ENCODE measurements at regions not wholly inside any gene's neighbourhood (a gene's known extent, or its start where the extent isn't known, plus 50 kb on each side); places are given as distances from the start of the nearest gene placed in this dataset.

GRCh38 chr5:111848476-111848875 lies 91.5 kb upstream of the NREP start:
- Histone ChIP-seq H3K9me3 (no peaks in the 10 kb centered on the region), H3K4me3 (no peak overlapping the region), H3K4me1 (no peaks in the 10 kb centered on the region), H3K27ac (no peak overlapping the region), H3K36me3 (no peaks in the 10 kb centered on the region), H3K27me3 (no peaks in the 10 kb centered on the region)
- TF ChIP-seq, protein P1, sequence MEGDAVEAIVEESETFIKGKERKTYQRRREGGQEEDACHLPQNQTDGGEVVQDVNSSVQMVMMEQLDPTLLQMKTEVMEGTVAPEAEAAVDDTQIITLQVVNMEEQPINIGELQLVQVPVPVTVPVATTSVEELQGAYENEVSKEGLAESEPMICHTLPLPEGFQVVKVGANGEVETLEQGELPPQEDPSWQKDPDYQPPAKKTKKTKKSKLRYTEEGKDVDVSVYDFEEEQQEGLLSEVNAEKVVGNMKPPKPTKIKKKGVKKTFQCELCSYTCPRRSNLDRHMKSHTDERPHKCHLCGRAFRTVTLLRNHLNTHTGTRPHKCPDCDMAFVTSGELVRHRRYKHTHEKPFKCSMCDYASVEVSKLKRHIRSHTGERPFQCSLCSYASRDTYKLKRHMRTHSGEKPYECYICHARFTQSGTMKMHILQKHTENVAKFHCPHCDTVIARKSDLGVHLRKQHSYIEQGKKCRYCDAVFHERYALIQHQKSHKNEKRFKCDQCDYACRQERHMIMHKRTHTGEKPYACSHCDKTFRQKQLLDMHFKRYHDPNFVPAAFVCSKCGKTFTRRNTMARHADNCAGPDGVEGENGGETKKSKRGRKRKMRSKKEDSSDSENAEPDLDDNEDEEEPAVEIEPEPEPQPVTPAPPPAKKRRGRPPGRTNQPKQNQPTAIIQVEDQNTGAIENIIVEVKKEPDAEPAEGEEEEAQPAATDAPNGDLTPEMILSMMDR (IDR thresholded peaks at IDR 0.05) = no peak
- WGBS, 2 donors = 85 to 87% methylated on average over 3 of the region's 3 CpGs
- intact Hi-C loops (cut with DNase I) = no loop called here
- no peak for DNase-seq
- ATAC-seq = no peak

GRCh38 chr5:111847052-111847925 lies 90.3 kb upstream of the NREP start:
- no peaks in the 10 kb centered on the region for H3K27me3 ChIP-seq
- ATAC-seq (no peak), DNase-seq (no peak)
- 89 to 98% methylated on average over 3 of the region's 3 CpGs for WGBS, 2 donors
- intact Hi-C loops (cut with DNase I) = no loop called here
- H3K36me3 ChIP-seq = no peaks in the 10 kb centered on the region
- TF ChIP-seq, protein P1 (IDR thresholded peaks at IDR 0.05) = no peak
- no peaks in the 10 kb centered on the region for H3K4me1 ChIP-seq
- H3K9me3 ChIP-seq = no peaks in the 10 kb centered on the region
- H3K27ac ChIP-seq = no peak overlapping the region
- H3K4me3 ChIP-seq = no peak overlapping the region

DNA sequence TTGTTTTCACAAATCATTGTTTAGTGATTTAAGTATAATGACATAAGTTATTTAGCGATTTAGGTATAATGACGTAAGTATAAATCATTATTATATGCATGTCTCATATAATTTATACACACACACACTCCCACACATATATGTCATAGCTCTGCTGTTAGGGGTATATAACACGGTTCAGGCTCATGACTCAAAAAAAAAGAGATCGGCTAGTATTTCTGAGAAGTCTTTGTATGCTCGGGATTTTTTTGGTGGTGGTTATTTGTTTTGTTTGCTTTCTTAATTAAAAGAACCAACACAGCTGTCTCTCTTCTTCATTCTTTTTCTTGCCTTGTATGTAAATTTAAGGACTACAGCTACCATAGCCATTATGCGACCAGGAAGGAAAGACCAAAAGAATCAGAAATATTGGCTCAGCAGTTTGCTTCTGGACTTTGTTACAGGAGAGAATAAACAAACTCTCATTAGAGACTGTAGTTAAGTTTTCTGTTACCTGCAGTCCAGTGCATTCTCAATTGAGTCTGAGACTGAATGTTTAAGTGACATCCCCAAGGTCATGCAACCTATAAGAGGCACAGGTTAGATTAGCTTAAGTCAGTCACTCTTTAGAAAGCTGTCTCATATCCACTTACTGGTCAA lies 83.2 kb upstream of the NREP start:
- H3K36me3 ChIP-seq = no peaks in the 10 kb centered on the region
- no peaks in the 10 kb centered on the region for H3K27me3 ChIP-seq
- intact Hi-C loops (cut with DNase I) = no loop called here
- 93 to 94% methylated on average over 6 of the region's 6 CpGs for WGBS, 2 donors
- H3K4me1 ChIP-seq = peaks cover 0 to 5% (median 0%) of the 10 kb centered on the region in 9 donors
- ATAC-seq = no peak
- no peaks in the 10 kb centered on the region for H3K9me3 ChIP-seq
- H3K27ac ChIP-seq = no peak overlapping the region
- no peak overlapping the region for H3K4me3 ChIP-seq
- TF ChIP-seq, protein P1 (IDR thresholded peaks at IDR 0.05) = no peak
- DNase-seq = no peak

DNA sequence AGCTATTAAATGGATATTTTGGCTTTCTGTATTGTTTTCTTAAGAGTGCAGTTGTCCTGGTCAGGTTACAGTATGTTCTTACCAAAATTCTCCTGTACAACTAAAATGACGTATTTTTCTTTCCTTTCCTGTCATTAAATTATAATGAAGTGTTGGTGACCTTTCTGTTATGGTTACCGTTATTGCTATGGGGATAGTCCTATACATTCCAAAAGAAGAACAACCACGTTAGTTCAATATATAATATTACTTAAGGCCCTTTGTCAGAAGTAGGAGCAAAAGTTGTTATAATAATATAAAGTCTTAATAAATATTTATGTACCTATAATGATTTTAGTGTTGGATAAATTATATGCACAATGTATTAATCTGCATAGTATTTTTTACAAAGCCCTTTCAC lies 82.4 kb upstream of the NREP start:
- 89 to 94% methylated on average over 3 of the region's 3 CpGs for WGBS, 2 donors
- ATAC-seq = no peak
- no peak for DNase-seq
- H3K27ac ChIP-seq = no peak overlapping the region
- H3K27me3 ChIP-seq = no peaks in the 10 kb centered on the region
- no peaks in the 10 kb centered on the region for H3K36me3 ChIP-seq
- H3K9me3 ChIP-seq = no peaks in the 10 kb centered on the region
- intact Hi-C loops (cut with DNase I) = loop anchor here in 2 of 10 donors (10.0 kb wide), 2 partner anchors 285 to 305 kb away; no protein-coding TSS in a partner anchor
- TF ChIP-seq, protein P1 (IDR thresholded peaks at IDR 0.05) = no peak
- no peak overlapping the region for H3K4me3 ChIP-seq
- peaks cover 0 to 8% (median 0%) of the 10 kb centered on the region in 9 donors for H3K4me1 ChIP-seq

All from heart right ventricle (tissue), 16 donors.